NCI-H1105 (cell line): ENCODE measurements at regions not wholly inside any gene's neighbourhood (a gene's known extent, or its start where the extent isn't known, plus 50 kb on each side); places are given as distances from the start of the nearest gene placed in this dataset.
"Not testable (repeated sequence)": the region's sequence is repeated elsewhere in the genome, so short reads cannot be mapped to it uniquely, and the experiment has no call there.

ENCODE experiments used
- DNase-seq: peaks from one replicate; lab custom pipeline; 2025; lab: John Stamatoyannopoulos, UW

DNA sequence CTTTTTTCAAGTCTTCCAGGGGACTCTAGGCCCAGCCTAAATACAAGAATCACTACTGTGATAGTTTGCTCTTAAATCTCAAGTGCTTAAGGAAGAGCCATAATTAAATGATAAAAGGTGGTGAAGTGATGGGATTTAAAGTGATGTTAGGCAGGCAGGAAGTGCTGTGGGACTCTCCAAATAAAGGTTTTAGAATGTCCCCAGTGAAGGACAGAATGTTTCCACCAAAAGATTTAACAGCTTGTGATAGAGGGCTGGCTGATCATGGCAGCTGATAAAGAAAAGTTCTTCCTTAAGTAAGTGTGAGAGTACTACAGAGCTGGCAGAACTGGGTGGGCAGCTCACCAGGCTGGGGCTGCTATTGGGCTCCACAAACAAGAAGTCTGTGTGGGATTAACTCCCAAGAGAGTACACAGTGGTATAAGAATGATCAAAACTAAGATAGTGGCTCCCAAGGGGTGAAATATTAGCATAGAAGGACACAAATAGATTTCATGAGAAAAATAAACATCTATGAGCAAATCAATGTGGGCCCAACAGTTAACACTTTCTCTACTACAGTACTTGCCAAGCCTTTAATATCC, 637.2 kb upstream of the CPEB2 start:
- DNase-seq, result no peak

DNA sequence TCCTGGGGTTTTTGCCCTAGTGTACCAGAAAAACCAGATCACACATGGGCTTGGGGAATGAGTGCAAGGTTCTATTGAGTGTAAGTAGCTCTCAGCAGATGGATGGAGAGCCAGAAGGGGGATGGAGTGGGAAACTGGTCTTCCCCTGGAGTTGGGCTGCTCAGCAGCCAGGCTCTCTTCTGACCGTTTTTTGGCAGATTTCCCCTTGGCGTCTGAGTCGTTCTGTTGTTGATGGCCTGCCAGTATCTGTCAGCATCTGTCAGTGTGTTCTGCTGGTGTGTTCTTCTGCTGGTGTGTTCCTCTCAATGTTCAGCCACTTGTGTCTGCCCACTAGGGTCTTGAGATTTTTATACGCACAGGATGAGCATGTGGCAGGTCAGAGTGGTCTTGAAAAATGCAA, 633.9 kb upstream of the CPEB2 start:
- no peak for DNase-seq

DNA sequence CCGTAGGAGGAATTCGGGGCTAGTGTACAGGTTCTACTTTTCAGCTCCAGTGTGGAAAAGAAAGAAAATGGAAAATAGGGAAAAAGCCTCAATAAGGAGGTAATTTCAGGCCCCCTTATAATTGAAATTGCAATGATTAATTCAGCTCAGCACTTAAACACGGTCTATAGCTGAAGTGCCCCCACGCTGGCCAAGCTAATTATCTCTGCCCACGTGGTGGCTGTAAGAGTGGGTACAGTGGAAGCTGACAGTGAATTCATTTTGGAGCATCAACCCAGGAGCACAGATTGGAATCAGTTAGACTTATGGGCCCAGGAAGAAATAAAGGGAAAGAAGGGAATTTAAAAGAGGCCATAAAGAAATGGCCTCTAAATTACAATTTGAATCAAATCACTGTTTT, 631.1 kb upstream of the CPEB2 start:
- DNase-seq, result no peak

DNA sequence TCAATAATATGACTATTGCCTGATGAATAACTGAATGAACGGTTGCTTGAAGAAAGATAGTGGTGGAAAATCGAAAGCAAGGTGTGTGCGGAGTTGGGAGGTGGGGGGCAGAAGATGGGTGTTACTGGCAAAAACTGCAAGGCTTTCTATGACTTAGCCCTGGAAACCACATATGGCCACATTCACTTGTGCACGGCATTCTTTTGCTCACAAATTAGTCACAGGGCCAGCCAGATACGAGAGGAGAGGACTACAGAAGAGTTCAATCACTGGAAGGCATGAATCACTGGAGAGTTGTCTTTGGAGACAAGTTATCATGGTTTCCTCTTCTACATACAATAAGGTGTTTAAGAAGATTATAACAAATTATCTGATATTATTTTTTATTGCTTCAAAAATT, 626.5 kb upstream of the CPEB2 start:
- no peak for DNase-seq

DNA sequence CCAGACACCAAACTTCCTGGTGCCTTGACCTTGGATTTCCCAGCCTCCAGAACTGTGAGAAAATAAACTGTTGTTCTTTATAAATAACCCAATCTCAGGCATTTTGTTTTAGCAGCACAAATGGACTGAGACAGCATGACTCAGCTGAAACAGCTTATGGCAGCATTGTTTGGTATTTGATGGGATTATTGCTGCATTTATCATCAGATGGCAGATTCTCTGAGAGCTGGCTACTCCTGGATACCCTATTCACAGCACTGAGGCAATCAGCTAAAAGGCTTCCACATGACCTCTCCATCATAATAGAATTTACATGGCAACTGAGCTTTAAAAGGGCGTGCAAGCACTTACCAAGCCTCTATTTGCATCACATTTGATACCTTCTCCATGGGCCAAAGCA, 623.1 kb upstream of the CPEB2 start:
- DNase-seq, result no peak

DNA sequence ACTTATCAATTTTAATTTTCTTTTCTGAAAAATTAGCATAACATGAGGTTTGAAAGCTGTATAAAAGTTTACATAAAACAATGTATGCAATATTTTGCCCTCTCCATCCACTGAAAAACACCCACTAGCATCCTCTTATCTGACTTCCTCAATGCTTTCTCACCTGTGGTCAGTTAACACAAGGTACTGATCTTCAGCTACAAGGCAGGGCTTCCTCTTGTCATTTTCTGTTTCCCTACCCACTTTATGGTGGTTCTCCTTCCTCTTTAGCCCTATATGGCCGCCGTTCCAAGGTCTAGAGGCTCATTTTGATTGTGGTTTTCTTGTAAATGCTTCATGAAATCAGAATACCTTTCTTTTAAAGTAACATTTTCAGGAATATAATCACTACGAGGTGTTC, 618.6 kb upstream of the CPEB2 start:
- DNase-seq, result no peak

DNA sequence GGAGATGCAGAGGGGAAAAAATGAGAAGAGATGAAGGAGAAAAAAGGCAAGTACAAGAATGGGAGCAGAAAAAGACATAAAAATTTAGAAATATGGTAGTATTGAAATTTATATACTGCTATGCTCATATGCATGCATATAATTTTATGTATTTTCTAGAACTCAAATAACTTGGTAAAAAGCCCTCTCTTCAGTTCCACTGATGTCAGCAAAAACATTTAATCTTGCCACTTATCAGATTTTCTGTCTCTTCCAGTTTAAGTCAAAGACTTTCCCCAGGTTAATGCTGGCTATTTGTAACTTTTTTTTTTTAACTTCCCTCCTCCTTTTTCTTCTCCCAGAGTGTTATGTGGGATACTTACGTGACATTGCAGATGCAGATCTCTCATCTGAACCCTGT, 617.5 kb upstream of the CPEB2 start:
- no peak for DNase-seq

DNA sequence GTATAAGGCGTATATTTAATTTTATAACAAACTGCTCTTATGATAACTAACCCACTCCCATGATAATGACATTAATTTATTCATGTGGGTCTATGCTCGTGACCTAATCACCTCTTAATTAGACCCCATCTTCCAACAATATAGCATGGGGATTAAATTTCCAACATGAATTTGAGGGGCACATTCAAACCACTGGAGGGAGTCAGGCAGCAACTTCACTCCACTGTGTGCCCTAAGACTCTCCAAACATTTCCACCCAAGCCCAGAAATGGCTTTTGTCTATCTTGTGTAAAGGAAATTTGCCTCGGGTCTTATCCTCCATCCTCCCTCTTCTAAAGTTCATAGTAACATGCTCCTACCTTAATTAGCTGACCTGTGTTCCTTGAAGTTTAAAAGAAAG, 616.1 kb upstream of the CPEB2 start:
- no peak for DNase-seq

DNA sequence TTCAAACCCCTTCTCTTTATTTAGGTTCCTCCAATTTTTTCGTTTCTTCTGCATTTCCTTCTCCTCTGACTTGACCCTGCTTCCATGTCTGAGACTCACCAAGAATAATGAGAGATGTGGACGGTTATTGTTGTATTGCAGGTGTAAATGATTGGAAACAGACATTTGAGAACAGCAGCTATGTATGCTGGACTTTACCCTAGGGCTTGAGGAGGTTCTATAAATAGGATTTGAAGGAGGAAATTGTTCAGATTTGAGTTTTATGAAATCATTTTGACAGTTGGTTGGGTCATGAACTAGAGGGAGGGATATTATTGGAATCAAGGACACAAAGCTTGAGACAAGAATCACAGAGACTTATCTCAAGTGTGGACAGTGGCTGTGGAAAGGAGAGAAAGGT, 614.6 kb upstream of the CPEB2 start:
- no peak for DNase-seq

DNA sequence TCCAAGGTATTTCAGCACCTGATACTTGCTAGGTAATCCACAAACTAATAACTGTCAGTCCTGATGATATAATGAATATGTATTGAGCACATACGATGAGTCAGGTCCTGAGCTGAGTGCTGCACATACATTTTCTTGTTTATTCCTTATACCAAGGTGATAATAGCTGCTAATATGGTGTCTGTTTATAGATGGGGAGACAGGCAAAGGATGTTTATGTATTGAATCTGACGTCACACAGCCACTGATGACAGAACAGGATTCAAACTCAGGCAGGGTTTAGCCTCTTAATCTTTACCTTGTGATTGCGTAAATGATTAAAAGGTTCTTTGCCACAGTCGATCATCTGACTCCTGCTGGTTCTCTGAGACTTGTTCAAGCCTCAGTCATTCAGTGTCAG, 609.9 kb upstream of the CPEB2 start:
- DNase-seq, result no peak

DNA sequence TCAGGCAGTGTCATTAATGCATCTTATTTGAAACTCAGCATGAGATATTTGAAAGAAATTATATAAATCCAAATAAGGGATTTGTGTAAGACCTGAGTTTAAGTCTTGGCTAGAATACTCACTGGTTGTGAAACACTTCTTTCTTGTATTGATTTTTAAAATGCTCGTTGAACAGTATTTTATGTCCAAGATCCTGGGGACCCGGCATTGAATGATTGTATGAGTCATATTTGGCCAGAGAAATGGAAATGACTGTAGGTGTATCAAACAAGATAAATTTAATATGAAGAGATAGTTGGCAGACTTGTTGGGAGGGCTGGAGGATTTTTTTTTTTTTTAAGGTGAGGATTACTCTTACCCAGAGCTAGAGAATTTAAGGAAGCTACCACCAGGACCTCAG, 606.1 kb upstream of the CPEB2 start:
- DNase-seq, result no peak

DNA sequence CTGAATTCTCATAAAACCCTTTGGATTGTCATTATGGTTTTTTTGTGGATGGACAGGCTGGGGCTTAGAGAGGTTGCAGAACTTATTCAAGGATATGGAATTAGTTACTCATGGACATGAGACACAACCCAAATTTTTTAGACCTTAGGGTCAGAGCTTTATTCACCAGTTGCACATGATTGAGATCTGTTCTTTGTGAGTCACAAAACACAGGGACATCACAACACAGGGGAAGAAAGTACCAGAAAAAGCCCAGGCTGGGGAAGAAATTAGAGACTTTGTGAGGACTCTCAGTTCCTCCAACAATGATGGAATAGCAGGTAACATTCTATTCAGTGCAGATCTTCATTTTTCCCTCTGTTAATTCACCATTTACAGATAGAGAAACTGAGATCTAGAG, 602.4 kb upstream of the CPEB2 start:
- DNase-seq, result no peak

DNA sequence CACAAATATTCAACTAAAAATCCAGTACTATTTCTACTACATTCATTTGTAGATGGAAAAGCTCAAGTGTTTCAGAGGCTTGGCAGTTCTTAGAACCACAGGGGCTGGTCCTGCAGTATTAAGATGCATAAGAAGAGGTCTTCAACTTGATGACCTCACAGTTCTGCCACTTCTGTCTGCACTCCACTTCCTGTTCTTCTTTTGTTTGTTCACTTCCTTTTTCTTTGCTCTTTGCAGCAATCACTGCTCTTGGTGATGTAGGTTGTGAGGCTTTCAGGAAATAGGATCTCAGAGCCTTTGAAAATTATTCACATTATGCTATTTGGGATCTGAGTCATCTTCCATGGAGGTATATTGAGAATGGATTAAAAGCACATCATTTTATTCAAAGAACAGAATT, 602.0 kb upstream of the CPEB2 start:
- no peak for DNase-seq

DNA sequence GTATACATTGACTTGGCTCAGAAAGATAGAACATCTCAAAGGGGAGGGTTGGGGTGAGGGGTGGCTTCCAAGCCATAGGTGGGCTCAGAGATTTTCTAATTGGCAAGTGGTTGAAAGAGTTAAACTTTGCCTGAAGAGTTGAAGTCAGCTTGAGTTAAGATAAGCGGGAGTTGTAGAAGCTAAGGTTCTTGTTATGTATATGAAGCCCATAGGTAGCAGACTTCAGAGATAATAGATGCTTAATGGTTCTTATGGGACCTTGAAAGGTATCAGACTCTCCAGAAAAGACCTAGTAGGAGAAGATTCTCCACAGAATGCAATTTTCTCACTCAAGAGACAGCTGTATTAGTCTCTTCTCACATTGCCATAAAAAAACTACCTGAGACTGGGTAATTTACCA, 599.1 kb upstream of the CPEB2 start:
- DNase-seq, result no peak

DNA sequence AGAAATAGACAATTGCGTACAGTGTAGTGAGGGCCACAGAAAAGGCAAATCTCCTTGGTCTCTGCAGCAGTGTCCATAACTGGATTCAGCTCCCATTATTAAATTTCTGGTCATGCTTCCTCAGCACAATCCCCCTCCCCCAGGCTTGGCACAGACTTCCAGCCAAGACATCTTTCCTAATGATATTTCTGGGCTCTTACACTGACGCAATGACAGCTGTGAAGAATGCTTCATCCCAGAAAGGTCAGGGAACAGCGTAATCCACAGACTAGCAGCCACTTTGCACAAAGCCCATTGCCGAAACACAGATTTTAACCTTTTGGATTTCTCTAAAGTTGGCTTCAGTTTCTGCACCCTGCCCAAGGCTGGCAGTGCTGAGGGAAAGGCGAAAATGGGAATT, 597.6 kb upstream of the CPEB2 start:
- DNase-seq, result no peak

DNA sequence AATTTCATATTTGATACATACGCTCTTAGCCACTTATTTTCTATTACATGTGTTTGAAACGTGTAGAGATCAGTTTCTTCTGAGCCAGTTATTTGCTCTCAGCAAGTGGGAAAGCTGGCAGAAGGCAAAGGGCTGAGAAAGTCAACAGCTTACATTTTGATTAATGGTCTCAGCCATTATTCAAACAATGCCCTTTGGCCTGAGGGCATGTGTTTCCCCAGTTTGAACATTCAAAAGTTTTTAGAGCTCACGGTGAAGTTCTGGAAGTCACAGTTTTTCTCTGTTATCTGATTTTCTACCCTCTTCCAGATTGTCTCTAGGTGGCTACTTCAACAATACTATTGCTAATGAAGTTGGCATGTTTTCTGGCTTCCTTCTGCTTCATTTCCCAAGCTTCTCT, 591.8 kb upstream of the CPEB2 start:
- no peak for DNase-seq

DNA sequence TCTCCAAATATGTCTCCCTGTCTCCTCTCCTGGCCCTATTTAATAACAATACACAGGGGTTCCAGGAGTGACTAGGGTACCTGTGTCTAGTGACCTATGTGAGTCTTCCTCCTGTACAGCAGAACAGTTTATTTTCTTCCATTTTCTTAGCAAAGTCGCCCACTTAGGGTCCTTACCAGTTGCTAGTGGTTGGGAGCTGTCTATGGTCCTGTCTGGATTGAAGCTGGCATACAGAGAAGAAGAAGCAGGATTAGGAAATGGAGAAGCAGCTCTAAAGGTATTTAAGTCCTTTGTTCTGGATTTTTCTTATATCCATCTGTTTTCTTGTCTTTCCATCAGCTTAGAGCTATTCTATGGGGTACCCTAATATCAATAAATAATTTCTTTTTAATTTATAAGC, 587.1 kb upstream of the CPEB2 start:
- no peak for DNase-seq

DNA sequence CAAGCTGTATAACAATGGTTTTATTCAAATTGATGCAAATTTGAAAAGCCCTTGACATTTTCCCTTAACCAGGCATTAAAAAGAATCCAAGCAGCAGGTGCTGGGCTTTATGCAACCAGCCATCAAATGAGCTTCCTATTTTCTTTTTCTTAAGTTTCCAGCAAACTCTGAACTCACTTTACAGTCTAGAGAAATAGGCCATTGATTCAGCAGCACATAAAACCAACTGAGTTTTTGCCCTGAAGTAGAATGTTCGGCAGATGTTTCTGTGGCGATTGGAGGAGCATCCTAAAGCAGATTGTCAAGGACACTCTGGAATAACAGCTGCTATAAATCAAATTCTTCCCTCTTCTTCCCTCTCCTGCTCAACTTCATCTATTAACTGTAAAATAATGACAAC, 582.8 kb upstream of the CPEB2 start:
- no peak for DNase-seq

DNA sequence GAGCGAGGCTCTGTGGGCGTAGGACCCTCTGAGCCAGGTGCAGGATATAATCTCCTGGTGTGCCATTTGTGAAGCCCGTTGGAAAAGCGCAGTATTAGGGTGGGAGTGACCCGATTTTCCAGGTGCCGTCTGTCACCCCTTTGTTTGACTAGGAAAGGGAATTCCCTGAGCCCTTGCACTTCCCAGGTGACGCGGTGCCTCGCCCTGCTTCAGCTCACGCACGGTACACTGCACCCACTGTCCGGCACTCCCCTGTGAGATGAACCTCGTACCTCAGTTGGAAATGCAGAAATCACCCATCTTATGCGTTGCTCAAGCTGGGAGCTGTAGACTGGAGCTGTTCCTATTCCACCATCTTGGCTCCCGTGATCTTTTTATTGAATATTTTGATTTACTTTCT, 576.0 kb upstream of the CPEB2 start:
- not testable (repeated sequence) for DNase-seq

DNA sequence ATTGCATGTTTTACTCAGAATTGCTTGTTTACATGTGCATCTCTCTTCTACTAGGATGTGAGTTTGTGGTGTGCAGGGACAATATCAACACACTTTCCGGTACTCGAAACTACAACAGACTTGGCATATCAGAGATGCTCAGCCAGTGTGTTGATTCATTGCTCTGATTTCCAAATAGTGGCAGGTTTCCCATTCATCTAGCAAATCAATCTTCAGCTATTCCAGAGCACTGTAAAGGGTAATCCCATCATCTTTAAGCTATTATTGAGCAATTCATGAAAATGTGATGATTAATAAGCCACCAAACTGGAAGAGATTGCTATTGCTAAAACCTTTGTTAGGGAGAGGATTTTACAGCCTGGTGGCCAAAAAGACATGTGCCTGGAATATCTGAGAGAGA, 574.2 kb upstream of the CPEB2 start:
- DNase-seq, result no peak

DNA sequence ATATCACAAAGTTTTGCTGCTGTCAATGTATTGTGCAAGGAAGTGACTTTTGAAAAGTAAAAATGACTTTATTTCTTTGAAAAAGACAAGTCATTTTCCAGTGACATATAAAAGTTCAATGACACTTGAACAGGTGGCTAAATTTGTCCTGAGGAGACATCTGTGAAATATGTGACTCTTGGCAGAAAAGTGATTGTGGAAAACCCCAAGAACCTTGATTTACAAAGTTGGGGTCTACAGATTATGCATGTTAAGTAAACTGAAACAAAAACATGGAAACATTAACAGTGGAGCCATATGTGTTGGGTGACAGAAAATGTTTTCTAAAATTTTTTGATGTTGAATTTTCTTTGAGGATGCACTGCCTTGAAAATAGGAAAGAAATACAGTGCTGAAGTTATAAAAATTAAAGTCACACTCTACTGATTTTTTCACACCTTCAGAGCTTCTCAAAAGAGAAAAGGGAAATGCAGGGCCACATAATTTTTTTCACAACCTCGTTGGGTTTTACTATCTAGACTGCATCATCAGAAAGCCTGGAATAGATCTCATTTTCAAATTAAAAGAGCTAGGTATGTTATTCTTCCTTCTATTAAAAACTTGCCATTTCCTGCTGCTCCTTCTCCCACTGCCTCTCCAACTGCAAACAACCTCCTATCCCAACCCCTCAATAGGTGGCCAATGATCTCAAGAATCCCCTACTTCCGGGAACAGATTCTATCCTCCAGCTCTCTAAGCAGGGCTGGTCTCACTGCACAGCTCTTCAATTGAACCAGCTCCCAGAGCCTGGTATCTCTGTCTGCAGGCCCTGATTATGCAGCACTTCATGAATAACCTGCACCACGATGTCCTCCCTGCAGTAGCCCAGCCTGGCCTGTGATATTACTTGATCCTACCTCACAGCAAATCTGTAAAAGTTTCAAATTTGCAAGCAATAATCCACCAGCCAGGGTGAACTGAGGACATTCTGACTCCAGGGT, 570.8 kb upstream of the CPEB2 start:
- no peak for DNase-seq

DNA sequence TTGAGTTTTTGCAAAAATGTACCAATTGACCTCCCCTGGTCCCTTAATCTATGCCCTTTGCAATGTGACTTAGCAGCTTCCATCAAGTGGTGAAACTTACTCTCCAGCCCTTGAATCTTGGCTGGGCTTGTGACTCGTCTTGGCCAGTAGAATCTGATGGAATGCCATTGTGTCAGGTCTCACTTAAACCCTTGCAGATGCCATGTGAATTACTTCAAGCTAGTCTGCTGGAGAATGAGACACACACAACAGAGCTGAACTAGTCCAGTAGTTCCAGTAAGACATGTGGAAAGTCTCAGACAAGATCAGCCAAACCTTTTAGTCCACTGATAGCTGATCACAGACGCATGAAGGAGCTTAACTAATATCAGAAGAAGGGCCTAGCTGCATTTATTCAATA, 567.8 kb upstream of the CPEB2 start:
- no peak for DNase-seq

DNA sequence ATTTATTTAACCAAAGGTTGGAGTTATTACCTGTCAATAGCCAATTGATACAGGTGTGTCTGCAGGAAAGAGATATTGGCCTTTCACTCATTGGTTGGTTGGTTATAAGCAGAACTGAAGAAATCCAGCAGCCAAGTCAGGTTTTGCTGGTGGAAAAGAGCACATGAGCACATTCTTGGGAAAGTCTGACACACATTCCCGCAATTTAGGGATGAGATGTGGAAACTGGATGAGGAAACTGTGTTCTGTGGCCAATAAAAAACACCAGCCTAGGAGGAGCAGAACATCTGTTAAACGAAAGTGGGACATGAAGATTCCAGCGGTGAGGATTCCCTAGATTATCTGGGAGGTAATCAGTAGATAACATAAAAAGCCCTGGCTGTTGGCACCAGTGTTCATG, 567.4 kb upstream of the CPEB2 start:
- DNase-seq, result no peak

DNA sequence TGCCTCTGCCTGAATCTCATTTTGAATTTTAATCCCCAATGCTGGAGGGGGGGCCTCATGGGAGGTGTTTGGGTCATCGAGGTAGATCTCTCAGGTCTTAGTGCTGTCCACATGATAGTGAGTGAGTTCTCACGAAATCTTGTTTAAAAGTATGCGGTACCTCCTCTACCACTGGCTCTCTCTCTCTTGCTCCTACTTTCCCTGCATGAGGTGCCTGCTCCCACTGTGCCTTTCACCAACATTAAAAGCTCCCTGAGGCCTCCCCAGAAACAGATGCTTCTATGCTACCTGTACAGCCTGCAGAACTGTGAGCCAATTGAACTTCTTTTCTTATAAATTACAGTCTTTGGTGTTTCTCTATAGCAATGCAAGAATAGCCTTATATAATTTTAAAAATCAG, 560.7 kb upstream of the CPEB2 start:
- no peak for DNase-seq
